ENCODE measurements at regions not wholly inside any gene's neighbourhood (a gene's known extent, or its start where the extent isn't known, plus 50 kb on each side); places are given as distances from the start of the nearest gene placed in this dataset.

DNA sequence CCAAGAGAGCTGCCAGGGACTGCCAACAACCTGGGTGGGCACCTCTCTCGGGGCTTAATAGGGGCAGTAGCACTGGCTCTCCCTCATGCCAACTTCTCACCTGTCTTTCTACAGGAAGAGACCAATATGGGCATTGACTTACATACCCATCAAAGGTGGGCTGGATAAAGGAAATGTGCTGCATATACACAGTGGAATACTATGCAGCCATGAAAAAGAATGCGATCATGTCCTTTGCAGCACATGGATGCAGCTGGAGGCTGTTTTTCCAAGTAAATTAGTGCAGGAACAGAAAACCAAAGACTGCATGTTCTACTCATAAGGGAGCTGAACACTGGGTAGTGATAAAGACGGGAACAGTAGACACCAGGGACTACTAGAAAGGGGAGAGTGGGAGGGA, 172.5 kb downstream of the URB2 start:
- no peak for TF ChIP-seq ZNF560 (tag by site-specific recombination; IDR thresholded peaks at IDR 0.05; ENCODE audit: borderline replicate concordance)
- TF ChIP-seq ZNF146 (tag by site-specific recombination; IDR thresholded peaks at IDR 0.05), result peak; percentile 100
- TF ChIP-seq, protein P1, sequence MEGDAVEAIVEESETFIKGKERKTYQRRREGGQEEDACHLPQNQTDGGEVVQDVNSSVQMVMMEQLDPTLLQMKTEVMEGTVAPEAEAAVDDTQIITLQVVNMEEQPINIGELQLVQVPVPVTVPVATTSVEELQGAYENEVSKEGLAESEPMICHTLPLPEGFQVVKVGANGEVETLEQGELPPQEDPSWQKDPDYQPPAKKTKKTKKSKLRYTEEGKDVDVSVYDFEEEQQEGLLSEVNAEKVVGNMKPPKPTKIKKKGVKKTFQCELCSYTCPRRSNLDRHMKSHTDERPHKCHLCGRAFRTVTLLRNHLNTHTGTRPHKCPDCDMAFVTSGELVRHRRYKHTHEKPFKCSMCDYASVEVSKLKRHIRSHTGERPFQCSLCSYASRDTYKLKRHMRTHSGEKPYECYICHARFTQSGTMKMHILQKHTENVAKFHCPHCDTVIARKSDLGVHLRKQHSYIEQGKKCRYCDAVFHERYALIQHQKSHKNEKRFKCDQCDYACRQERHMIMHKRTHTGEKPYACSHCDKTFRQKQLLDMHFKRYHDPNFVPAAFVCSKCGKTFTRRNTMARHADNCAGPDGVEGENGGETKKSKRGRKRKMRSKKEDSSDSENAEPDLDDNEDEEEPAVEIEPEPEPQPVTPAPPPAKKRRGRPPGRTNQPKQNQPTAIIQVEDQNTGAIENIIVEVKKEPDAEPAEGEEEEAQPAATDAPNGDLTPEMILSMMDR (tag by site-specific recombination; IDR thresholded peaks at IDR 0.05), result no peak
- TF ChIP-seq KLF17 (tag by site-specific recombination; IDR thresholded peaks at IDR 0.05), result no peak
- TF ChIP-seq, protein P2, sequence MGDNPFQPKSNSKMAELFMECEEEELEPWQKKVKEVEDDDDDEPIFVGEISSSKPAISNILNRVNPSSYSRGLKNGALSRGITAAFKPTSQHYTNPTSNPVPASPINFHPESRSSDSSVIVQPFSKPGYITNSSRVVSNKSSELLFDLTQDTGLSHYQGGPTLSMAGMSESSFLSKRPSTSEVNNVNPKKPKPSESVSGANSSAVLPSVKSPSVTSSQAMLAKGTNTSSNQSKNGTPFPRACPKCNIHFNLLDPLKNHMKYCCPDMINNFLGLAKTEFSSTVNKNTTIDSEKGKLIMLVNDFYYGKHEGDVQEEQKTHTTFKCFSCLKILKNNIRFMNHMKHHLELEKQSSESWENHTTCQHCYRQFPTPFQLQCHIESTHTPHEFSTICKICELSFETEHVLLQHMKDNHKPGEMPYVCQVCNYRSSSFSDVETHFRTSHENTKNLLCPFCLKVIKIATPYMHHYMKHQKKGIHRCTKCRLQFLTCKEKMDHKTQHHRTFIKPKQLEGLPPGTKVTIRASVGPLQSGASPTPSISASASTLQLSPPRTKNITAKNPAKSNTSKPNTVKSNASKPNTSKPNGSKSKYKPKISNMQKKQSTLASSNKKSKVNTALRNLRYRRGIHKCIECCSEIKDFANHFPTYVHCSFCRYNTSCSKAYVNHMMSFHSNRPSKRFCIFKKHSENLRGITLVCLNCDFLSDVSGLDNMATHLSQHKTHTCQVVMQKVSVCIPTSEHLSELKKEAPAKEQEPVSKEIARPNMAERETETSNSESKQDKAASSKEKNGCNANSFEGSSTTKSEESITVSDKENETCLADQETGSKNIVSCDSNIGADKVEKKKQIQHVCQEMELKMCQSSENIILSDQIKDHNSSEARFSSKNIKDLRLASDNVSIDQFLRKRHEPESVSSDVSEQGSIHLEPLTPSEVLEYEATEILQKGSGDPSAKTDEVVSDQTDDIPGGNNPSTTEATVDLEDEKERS (tag by site-specific recombination; IDR thresholded peaks at IDR 0.05), result peak; percentile 97
- no peak for TF ChIP-seq ZNF16 (tag by site-specific recombination; IDR thresholded peaks at IDR 0.05; ENCODE audit: low read depth)
- TF ChIP-seq, protein P3, sequence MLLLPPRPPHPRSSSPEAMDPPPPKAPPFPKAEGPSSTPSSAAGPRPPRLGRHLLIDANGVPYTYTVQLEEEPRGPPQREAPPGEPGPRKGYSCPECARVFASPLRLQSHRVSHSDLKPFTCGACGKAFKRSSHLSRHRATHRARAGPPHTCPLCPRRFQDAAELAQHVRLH (tag by site-specific recombination; IDR thresholded peaks at IDR 0.05), result peak; percentile 69; the same call in 1 of the 2 replicates
- TF ChIP-seq OVOL3 (tag by site-specific recombination; IDR thresholded peaks at IDR 0.05), result no peak
- H3K9me3 ChIP-seq (ENCODE audit: control insufficient read depth, insufficient read depth, low read depth, low read length), result no peaks in the 10 kb centered on the region

DNA sequence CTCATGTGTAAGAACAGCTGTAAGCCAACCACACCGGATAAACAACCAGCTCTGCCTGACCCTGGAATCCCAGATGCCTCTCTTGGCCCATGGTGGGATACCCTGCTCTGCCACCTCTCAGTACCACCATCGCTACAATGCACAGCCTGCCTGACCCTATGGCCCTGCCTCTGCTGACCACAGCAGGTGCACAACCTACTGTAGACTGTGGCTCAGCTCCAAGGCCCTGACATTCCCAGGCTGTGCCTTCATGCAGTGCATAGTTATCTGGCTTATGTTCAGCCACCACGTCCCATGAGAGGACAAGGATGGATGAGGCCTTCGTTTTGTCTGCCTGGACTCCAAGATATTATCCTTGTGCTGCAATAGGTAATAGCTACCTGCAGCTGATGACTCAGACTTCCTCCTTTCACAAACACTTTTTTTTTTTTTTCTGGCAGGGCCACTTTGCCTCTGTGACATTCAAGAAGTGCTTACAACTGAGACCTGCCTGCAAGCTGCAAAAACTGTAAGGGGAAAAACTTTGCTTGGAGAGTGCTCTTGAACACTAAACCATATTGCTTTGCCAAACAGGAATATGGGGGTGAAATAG, 177.7 kb downstream of the URB2 start:
- CTCF ChIA-PET, result no interaction called here
- Histone ChIP-seq H3K4me1 (ENCODE audit: control insufficient read depth, insufficient read depth, low read length) (no peaks in the 10 kb centered on the region), H3K9me3 (ENCODE audit: control insufficient read depth, insufficient read depth, low read depth, low read length) (no peaks in the 10 kb centered on the region), H3K27ac (ENCODE audit: extremely low read depth, low read depth, low read length) (no peak overlapping the region), H3K4me3 (ENCODE audit: low read depth, low read length) (no peak overlapping the region), H3K36me3 (ENCODE audit: control insufficient read depth in 2 of 2, insufficient read depth in 1 of 2, low read length in 2 of 2) (no peaks in the 10 kb centered on the region)
- TF ChIP-seq ZNF404 (tag by site-specific recombination; IDR thresholded peaks at IDR 0.05) (no peak), ZNF530 (tag by site-specific recombination; IDR thresholded peaks at IDR 0.05; ENCODE audit: low read depth) (no peak), ZNF626 (tag by site-specific recombination; IDR thresholded peaks at IDR 0.05) (no peak), PBX3 (CRISPR knock-in tag; IDR thresholded peaks at IDR 0.05) (no peak)
- POLR2A ChIA-PET, result interaction anchor here (0.6 kb wide), 1 partner anchor 29 kb away, joined by 6 read pairs; no protein-coding TSS in a partner anchor

More for the DNA sequence above, 172.5 kb downstream of the URB2 start:
- Histone ChIP-seq H3K4me3 (ENCODE audit: low read depth, low read length) (no peak overlapping the region), H3K36me3 (ENCODE audit: control insufficient read depth in 2 of 2, insufficient read depth in 1 of 2, low read length in 2 of 2) (no peaks in the 10 kb centered on the region), H3K4me1 (ENCODE audit: control insufficient read depth, insufficient read depth, low read length) (no peaks in the 10 kb centered on the region), H3K27ac (ENCODE audit: extremely low read depth, low read depth, low read length) (no peak overlapping the region)
- POLR2A ChIA-PET, result no interaction called here
- CTCF ChIA-PET, result no interaction called here

DNA sequence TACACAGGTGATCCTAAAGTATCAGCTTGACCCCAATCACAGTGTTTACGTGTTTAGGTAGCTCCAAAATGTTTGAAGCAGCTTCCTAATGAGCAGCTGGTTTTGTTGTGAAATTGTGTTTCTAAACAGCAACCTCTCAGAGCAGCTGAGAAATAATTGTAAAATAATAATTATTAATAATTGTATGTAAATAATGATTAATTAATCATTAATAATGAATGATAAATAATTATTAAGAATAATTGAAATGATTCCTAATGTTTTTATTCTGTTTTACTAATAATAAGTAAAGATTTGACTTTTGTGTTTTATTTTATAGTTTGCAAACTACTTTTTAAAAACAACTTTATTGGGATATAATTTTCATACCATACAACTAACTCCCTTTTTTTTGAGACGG, 182.2 kb downstream of the URB2 start:
- H3K4me3 ChIP-seq (ENCODE audit: low read depth, low read length), result no peak overlapping the region
- TF ChIP-seq ZNF223 (tag by site-specific recombination; IDR thresholded peaks at IDR 0.05) (no peak), KLF17 (tag by site-specific recombination; IDR thresholded peaks at IDR 0.05) (no peak), MYNN (tag by site-specific recombination; IDR thresholded peaks at IDR 0.05; ENCODE audit: borderline replicate concordance) (no peak), ZSCAN16 (tag by site-specific recombination; IDR thresholded peaks at IDR 0.05) (no peak)
- no peaks in the 10 kb centered on the region for H3K36me3 ChIP-seq (ENCODE audit: control insufficient read depth in 2 of 2, insufficient read depth in 1 of 2, low read length in 2 of 2)
- POLR2A ChIA-PET, result no interaction called here
- no peaks in the 10 kb centered on the region for H3K4me1 ChIP-seq (ENCODE audit: control insufficient read depth, insufficient read depth, low read length)
- H3K27ac ChIP-seq (ENCODE audit: extremely low read depth, low read depth, low read length), result no peak overlapping the region
- no peaks in the 10 kb centered on the region; the same call in 1 of the 2 replicates for H3K9me3 ChIP-seq (ENCODE audit: control insufficient read depth, insufficient read depth, low read depth, low read length)
- CTCF ChIA-PET, result interaction anchor here (1.5 kb wide), 1 partner anchor 147 kb away, joined by 4 read pairs; no protein-coding TSS in a partner anchor

Data from HEK293 (cell line).